Activated gamma-delta T cell treated with anti-CD3 and anti-CD28 coated beads, Interleukin-2, amount 50 U/mL, for 16 hours (primary cell): ENCODE measurements at regions not wholly inside any gene's neighbourhood (a gene's known extent, or its start where the extent isn't known, plus 50 kb on each side); places are given as distances from the start of the nearest gene placed in this dataset.

Experiments used
- DNase-seq: peaks from one replicate; pipeline ENCODE4 v3.0.0-alpha.2; 2020; ENCODE audit warnings: low read depth

- DNase-seq = no peak
Measured at GRCh38 chr4:24057915-24058559, 168.2 kb upstream of the PPARGC1A start.

- no peak for DNase-seq
Measured at GRCh38 chr4:24056289-24056688, 166.4 kb upstream of the PPARGC1A start.

GRCh38 chr4:24055623-24056022 lies 165.8 kb upstream of the PPARGC1A start:
- DNase-seq = no peak

GRCh38 chr4:24054910-24055309 lies 165.1 kb upstream of the PPARGC1A start:
- DNase-seq = no peak

- no peak for DNase-seq
Measured at GRCh38 chr4:24053934-24054333, 164.1 kb upstream of the PPARGC1A start.

- DNase-seq = no peak
Measured at GRCh38 chr4:24044610-24045589, 155.1 kb upstream of the PPARGC1A start.

- DNase-seq = no peak
Measured at GRCh38 chr4:24042094-24042493, 152.2 kb upstream of the PPARGC1A start.

- DNase-seq = no peak
Measured at GRCh38 chr4:24040811-24041210, 151.0 kb upstream of the PPARGC1A start.

- no peak for DNase-seq
Measured at GRCh38 chr4:24033626-24034025, 143.8 kb upstream of the PPARGC1A start.

GRCh38 chr4:24032371-24032989 lies 142.6 kb upstream of the PPARGC1A start:
- DNase-seq = no peak

GRCh38 chr4:24026596-24026995 lies 136.7 kb upstream of the PPARGC1A start:
- no peak for DNase-seq

GRCh38 chr4:24024605-24025004 lies 134.8 kb upstream of the PPARGC1A start:
- DNase-seq = no peak

GRCh38 chr4:24024157-24024556 lies 134.3 kb upstream of the PPARGC1A start:
- no peak for DNase-seq

- DNase-seq = no peak
Measured at GRCh38 chr4:24015782-24016181, 125.9 kb upstream of the PPARGC1A start.

GRCh38 chr4:24013668-24014422 lies 124.0 kb upstream of the PPARGC1A start:
- DNase-seq = no peak

- DNase-seq = no peak
Measured at GRCh38 chr4:24010994-24011393, 121.1 kb upstream of the PPARGC1A start.

- DNase-seq = no peak
Measured at GRCh38 chr4:24010573-24010972, 120.7 kb upstream of the PPARGC1A start.

- DNase-seq = no peak
Measured at GRCh38 chr4:24007860-24008261, 118.0 kb upstream of the PPARGC1A start.

GRCh38 chr4:24006269-24006668 lies 116.4 kb upstream of the PPARGC1A start:
- no peak for DNase-seq

- DNase-seq = no peak
Measured at GRCh38 chr4:24003926-24004325, 114.1 kb upstream of the PPARGC1A start.

- DNase-seq = no peak
Measured at GRCh38 chr4:24003496-24003895, 113.6 kb upstream of the PPARGC1A start.

GRCh38 chr4:24002330-24002966 lies 112.6 kb upstream of the PPARGC1A start:
- DNase-seq = no peak
